ENCODE measurements at regions not wholly inside any gene's neighbourhood (a gene's known extent, or its start where the extent isn't known, plus 50 kb on each side); places are given as distances from the start of the nearest gene placed in this dataset.

DNA sequence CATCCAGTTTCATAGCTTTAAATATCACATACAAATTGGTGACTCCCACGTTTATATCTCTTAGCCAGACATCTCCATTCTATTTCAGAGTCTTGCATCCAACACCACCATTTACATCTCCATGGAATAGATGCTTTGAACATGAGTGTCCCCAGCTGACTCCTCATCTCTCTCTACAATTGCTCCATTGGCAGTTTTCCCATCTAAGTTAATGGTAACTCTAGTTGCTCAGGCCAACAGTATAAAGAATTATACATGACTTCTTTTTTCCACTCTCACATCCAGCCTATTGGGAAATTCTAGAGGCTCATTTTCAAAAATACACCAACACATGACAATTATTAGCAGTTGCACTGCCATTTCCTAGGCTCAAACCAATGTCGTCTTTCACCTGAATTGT is 388.2 kb downstream of the STIM2 start:
- TF ChIP-seq SIN3A (IDR thresholded peaks at IDR 0.05; ENCODE audit: borderline replicate concordance, low read depth, low read length) (no peak), TAF1 (IDR thresholded peaks at IDR 0.05; ENCODE audit: borderline replicate concordance, low read depth, low read length) (no peak), GABPA (IDR thresholded peaks at IDR 0.05; ENCODE audit: low read depth) (no peak), EP300 (IDR thresholded peaks at IDR 0.05; ENCODE audit: borderline replicate concordance in 1 of 2, low read depth in 1 of 2, low read length in 1 of 2) (no peak), CHD2 (IDR thresholded peaks at IDR 0.05; ENCODE audit: low read length, partially characterized antibody) (no peak), FOXJ3 (CRISPR knock-in tag; IDR thresholded peaks at IDR 0.05) (no peak), TCF12 (IDR thresholded peaks at IDR 0.05) (no peak), RFX5 (IDR thresholded peaks at IDR 0.05; ENCODE audit: low read length) (no peak)
- TF ChIP-seq, protein P1, sequence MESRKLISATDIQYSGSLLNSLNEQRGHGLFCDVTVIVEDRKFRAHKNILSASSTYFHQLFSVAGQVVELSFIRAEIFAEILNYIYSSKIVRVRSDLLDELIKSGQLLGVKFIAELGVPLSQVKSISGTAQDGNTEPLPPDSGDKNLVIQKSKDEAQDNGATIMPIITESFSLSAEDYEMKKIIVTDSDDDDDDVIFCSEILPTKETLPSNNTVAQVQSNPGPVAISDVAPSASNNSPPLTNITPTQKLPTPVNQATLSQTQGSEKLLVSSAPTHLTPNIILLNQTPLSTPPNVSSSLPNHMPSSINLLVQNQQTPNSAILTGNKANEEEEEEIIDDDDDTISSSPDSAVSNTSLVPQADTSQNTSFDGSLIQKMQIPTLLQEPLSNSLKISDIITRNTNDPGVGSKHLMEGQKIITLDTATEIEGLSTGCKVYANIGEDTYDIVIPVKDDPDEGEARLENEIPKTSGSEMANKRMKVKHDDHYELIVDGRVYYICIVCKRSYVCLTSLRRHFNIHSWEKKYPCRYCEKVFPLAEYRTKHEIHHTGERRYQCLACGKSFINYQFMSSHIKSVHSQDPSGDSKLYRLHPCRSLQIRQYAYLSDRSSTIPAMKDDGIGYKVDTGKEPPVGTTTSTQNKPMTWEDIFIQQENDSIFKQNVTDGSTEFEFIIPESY (IDR thresholded peaks at IDR 0.05; ENCODE audit: borderline replicate concordance, low read depth) = no peak
- TF ChIP-seq, protein P2, sequence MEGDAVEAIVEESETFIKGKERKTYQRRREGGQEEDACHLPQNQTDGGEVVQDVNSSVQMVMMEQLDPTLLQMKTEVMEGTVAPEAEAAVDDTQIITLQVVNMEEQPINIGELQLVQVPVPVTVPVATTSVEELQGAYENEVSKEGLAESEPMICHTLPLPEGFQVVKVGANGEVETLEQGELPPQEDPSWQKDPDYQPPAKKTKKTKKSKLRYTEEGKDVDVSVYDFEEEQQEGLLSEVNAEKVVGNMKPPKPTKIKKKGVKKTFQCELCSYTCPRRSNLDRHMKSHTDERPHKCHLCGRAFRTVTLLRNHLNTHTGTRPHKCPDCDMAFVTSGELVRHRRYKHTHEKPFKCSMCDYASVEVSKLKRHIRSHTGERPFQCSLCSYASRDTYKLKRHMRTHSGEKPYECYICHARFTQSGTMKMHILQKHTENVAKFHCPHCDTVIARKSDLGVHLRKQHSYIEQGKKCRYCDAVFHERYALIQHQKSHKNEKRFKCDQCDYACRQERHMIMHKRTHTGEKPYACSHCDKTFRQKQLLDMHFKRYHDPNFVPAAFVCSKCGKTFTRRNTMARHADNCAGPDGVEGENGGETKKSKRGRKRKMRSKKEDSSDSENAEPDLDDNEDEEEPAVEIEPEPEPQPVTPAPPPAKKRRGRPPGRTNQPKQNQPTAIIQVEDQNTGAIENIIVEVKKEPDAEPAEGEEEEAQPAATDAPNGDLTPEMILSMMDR (IDR thresholded peaks at IDR 0.05) = no peak
- TF ChIP-seq, protein P3, sequence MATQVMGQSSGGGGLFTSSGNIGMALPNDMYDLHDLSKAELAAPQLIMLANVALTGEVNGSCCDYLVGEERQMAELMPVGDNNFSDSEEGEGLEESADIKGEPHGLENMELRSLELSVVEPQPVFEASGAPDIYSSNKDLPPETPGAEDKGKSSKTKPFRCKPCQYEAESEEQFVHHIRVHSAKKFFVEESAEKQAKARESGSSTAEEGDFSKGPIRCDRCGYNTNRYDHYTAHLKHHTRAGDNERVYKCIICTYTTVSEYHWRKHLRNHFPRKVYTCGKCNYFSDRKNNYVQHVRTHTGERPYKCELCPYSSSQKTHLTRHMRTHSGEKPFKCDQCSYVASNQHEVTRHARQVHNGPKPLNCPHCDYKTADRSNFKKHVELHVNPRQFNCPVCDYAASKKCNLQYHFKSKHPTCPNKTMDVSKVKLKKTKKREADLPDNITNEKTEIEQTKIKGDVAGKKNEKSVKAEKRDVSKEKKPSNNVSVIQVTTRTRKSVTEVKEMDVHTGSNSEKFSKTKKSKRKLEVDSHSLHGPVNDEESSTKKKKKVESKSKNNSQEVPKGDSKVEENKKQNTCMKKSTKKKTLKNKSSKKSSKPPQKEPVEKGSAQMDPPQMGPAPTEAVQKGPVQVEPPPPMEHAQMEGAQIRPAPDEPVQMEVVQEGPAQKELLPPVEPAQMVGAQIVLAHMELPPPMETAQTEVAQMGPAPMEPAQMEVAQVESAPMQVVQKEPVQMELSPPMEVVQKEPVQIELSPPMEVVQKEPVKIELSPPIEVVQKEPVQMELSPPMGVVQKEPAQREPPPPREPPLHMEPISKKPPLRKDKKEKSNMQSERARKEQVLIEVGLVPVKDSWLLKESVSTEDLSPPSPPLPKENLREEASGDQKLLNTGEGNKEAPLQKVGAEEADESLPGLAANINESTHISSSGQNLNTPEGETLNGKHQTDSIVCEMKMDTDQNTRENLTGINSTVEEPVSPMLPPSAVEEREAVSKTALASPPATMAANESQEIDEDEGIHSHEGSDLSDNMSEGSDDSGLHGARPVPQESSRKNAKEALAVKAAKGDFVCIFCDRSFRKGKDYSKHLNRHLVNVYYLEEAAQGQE (IDR thresholded peaks at IDR 0.05; ENCODE audit: low read depth, low read length) = no peak
- TF ChIP-seq, protein P4, sequence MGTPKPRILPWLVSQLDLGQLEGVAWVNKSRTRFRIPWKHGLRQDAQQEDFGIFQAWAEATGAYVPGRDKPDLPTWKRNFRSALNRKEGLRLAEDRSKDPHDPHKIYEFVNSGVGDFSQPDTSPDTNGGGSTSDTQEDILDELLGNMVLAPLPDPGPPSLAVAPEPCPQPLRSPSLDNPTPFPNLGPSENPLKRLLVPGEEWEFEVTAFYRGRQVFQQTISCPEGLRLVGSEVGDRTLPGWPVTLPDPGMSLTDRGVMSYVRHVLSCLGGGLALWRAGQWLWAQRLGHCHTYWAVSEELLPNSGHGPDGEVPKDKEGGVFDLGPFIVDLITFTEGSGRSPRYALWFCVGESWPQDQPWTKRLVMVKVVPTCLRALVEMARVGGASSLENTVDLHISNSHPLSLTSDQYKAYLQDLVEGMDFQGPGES (IDR thresholded peaks at IDR 0.05; ENCODE audit: low read depth, low read length) = no peak

All from SK-N-SH (cell line).